Right atrium auricular region (tissue), 2 donors: ENCODE measurements at regions not wholly inside any gene's neighbourhood (a gene's known extent, or its start where the extent isn't known, plus 50 kb on each side); places are given as distances from the start of the nearest gene placed in this dataset.

Experiments
- DNase-seq: peaks from one replicate; pipeline ENCODE4 v3.0.0-alpha.2; 2019; ENCODE audit warnings: low spot score
- H3K27ac ChIP-seq, 2 donors: fragments of 200-600 bp; sonication (generic); 1 replicate in 1 of 2; 2 replicates in 1 of 2; pipeline ENCODE4 v1.5.1; 2016 to 2019
- H3K27me3 ChIP-seq, 2 donors: fragments of 200-600 bp; sonication (generic); one replicate each; pipeline versions ENCODE4 v1.5.1 to v1.6.0; 2017 to 2019
- H3K36me3 ChIP-seq: fragments of 200-600 bp; sonication (generic); one replicate; pipeline ENCODE4 v1.5.1; 2016
- H3K4me1 ChIP-seq, 2 donors: fragments of 200-600 bp; sonication (generic); one replicate each; pipeline versions ENCODE4 v1.5.1 to v1.6.0; 2017 to 2019
- H3K4me3 ChIP-seq, 2 donors: fragments of 200-600 bp; sonication (generic); 1 replicate in 1 of 2; 2 replicates in 1 of 2; pipeline ENCODE4 v1.5.1; 2017 to 2019; ENCODE audit warnings: mild to moderate bottlenecking in 1 of 2, moderate library complexity in 1 of 2
- H3K9me3 ChIP-seq, 2 donors: fragments of 200-600 bp; sonication (generic); one replicate each; pipeline ENCODE4 v1.5.1; 2019
- CTCF ChIP-seq, 2 donors: fragments of 200-600 bp; sonication (generic); IDR thresholded peaks; one replicate each; pipeline ENCODE4 v1.5.1; 2019; ENCODE audit warnings: antibody characterized with exemption in 2 of 2

GRCh38 chr7:25594728-25595127, 366.4 kb upstream of the NPVF start:
- no peak overlapping the region for H3K4me3 ChIP-seq
- no peaks in the 10 kb centered on the region for H3K36me3 ChIP-seq
- H3K27me3 ChIP-seq = no peaks in the 10 kb centered on the region
- H3K9me3 ChIP-seq = no peaks in the 10 kb centered on the region
- peaks cover 0 to 4% of the 10 kb centered on the region in 2 donors for H3K4me1 ChIP-seq
- H3K27ac ChIP-seq = no peak overlapping the region
- no peak for TF ChIP-seq CTCF (IDR thresholded peaks at IDR 0.05)
- no peak for DNase-seq

DNA sequence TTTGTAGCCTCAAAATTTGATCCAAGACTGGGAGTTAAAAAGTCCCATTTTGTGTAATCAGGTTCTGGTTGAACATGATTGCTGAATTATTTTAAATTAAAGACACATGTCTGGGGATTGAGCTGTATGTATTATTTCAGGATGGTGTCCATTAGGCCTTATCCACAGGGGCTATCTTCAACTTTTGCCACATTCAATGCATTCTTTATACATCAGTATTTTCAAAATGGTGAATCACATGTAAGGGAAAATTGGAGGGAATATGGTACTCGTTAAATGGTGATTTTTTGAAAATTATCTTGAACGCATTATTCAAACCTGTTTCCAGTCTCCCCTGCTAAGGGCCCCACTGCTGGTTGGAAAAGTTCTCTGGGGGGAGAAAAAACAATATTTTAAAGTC, 367.7 kb upstream of the NPVF start:
- peaks cover 0 to 4% of the 10 kb centered on the region in 2 donors for H3K4me1 ChIP-seq
- H3K36me3 ChIP-seq = no peaks in the 10 kb centered on the region
- DNase-seq = no peak
- no peak for TF ChIP-seq CTCF (IDR thresholded peaks at IDR 0.05)
- H3K4me3 ChIP-seq = no peak overlapping the region
- no peaks in the 10 kb centered on the region for H3K9me3 ChIP-seq
- no peak overlapping the region for H3K27ac ChIP-seq
- H3K27me3 ChIP-seq = no peaks in the 10 kb centered on the region

DNA sequence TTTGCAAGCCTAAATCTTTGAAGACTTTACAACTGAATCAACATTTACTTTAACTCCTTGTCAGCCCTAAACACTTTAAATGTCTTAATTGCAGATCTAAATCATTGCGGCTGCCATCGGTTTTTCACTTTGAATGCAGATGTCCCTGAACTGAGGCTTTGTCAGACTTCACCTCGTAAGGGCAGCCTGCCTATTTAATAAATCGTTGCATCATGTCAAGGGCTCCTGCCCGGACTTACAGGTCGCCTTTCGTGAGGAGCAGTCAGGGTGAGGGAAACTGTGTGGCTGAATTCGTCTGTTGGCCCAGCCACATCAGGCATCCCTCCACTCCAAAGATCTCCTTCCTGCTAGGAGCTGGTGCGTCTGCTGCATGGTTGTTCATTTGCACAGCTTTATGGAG, 368.2 kb upstream of the NPVF start:
- Histone ChIP-seq H3K4me1 (peaks cover 0 to 4% of the 10 kb centered on the region in 2 donors), H3K27me3 (no peaks in the 10 kb centered on the region), H3K36me3 (no peaks in the 10 kb centered on the region), H3K4me3 (no peak overlapping the region), H3K9me3 (no peaks in the 10 kb centered on the region), H3K27ac (no peak overlapping the region)
- DNase-seq = no peak
- no peak for TF ChIP-seq CTCF (IDR thresholded peaks at IDR 0.05)

- no peak for DNase-seq
- Histone ChIP-seq H3K9me3 (no peaks in the 10 kb centered on the region), H3K27ac (peak overlapping the region in 1 of 2 donors; percentile 1)
Measured at GRCh38 chr7:25597946-25598345, 369.7 kb upstream of the NPVF start.

GRCh38 chr7:25598765-25599164, 370.5 kb upstream of the NPVF start:
- Histone ChIP-seq H3K27ac (no peak overlapping the region), H3K4me1 (peaks cover 0 to 4% of the 10 kb centered on the region in 2 donors)

More at GRCh38 chr7:25597946-25598345, 369.7 kb upstream of the NPVF start:
- Histone ChIP-seq H3K27me3 (no peaks in the 10 kb centered on the region), H3K36me3 (no peaks in the 10 kb centered on the region), H3K4me1 (peaks cover 0 to 4% of the 10 kb centered on the region in 2 donors), H3K4me3 (no peak overlapping the region)
- no peak for TF ChIP-seq CTCF (IDR thresholded peaks at IDR 0.05)

More at GRCh38 chr7:25598765-25599164, 370.5 kb upstream of the NPVF start:
- Histone ChIP-seq H3K27me3 (no peaks in the 10 kb centered on the region), H3K36me3 (no peaks in the 10 kb centered on the region), H3K9me3 (no peaks in the 10 kb centered on the region), H3K4me3 (no peak overlapping the region)
- no peak for DNase-seq
- no peak for TF ChIP-seq CTCF (IDR thresholded peaks at IDR 0.05)
